SW480 (cell line): ENCODE measurements at regions not wholly inside any gene's neighbourhood (a gene's known extent, or its start where the extent isn't known, plus 50 kb on each side); places are given as distances from the start of the nearest gene placed in this dataset.

ENCODE experiments used
- DNase-seq: peaks from one replicate; pipeline ENCODE4 v3.0.0-alpha.2; 2016; ENCODE audit warnings: low spot score

- DNase-seq = no peak
Observed at GRCh38 chr2:120953843-120954584, 218.3 kb downstream of the GLI2 start.

- DNase-seq = no peak
Observed at GRCh38 chr2:120954939-120955338, 219.3 kb downstream of the GLI2 start.

GRCh38 chr2:120955427-120955826 is 219.8 kb downstream of the GLI2 start:
- no peak for DNase-seq

- no peak for DNase-seq
Observed at GRCh38 chr2:120956486-120957156, 221.0 kb downstream of the GLI2 start.

DNA sequence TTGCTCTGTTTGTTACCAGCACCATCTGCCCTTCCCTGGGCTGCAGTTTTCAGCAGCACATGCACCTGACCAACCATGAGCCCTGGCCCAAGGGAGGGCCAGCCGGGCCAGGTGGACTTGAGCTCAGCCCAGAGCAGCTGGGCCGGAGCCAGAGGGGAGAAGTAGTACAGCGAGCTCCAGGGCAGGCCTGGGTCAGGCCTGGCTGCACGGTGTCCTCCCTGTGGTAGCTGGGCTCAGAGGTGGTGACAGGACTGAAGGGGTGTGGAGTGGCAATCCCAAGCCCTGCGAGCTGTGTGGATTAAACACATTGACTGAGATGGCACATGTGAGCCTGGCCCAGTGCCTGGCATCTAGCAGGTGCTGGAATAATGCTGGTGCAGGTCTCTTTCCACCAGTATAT is 222.2 kb downstream of the GLI2 start:
- no peak for DNase-seq

- DNase-seq = no peak
Observed at GRCh38 chr2:120958623-120959366, 223.1 kb downstream of the GLI2 start.

GRCh38 chr2:120959426-120959825 is 223.8 kb downstream of the GLI2 start:
- no peak for DNase-seq

GRCh38 chr2:120960770-120961366 is 225.2 kb downstream of the GLI2 start:
- no peak for DNase-seq

- no peak for DNase-seq
Observed at GRCh38 chr2:120961396-120961795, 225.7 kb downstream of the GLI2 start.

- peak; percentile 7 for DNase-seq
Observed at GRCh38 chr2:120963997-120964705, 228.5 kb downstream of the GLI2 start.

GRCh38 chr2:120964819-120965218 is 229.2 kb downstream of the GLI2 start:
- DNase-seq = no peak

- DNase-seq = no peak
Observed at GRCh38 chr2:120966510-120967254, 231.0 kb downstream of the GLI2 start.

DNA sequence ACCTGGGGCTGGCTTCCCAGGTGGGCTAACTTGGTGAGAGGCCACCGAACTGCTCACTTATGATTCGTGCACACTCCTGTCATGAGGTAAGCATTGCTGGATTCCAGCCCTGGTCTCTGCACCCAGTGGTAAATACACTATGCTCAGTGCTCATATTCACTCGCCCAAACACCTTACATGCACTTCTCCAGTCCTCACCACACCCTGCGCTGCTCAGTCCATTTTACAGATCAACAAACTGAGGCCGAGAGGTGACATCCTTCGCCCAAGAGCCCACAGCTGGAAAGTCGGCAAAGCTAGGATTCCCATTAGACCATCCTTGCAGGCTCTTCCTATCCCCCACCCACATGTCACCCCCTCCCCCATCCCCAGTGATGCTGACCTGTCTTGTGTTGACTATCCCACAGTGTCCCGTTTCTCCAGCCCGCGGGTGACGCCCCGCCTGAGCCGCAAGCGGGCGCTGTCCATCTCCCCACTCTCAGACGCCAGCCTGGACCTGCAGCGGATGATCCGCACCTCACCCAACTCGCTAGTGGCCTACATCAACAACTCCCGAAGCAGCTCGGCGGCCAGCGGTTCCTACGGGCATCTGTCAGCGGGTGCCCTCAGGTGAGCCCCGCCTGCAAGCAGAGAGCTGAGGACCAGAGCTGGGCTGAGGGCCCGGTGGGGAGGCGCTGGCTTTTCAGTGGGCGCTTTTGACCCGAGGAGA is 232.8 kb downstream of the GLI2 start:
- DNase-seq = no peak

DNA sequence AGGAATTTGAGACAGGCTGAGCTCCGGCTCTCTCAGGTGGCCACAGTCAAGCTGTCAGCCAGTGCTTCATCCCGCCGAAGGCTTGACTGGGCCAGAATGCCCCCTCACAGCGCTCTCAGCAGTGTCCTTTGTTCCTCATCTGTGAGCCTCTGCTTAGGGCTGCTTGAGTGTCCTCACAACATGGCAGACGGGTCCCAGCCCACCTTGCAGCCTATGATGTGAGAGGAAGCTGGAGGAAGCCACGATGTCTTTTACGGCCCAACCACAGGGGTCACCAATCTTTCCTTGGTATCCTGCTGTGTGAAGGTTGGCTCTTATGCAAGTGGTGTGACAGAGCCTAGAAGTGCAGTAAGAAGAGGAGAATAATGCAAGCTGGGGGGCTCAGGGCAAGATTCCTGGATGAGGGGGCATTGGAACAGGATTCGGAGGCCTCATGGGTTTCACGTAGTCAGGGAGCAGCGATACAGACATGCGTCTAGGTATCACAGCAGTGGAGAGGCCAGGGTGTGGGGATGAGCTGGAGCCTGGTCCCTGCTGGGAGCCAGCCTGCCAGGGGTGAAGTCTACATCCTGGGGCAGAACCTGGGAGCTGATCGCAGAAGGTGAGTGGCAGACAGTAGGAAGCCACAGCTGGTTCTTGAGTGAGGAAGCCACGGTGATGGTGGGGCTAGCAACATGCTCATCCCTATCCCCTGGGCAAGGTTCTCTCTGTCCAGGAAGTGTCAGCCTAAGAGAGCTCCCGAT is 234.1 kb downstream of the GLI2 start:
- no peak for DNase-seq

GRCh38 chr2:120971866-120972265 is 236.2 kb downstream of the GLI2 start:
- DNase-seq = no peak

DNA sequence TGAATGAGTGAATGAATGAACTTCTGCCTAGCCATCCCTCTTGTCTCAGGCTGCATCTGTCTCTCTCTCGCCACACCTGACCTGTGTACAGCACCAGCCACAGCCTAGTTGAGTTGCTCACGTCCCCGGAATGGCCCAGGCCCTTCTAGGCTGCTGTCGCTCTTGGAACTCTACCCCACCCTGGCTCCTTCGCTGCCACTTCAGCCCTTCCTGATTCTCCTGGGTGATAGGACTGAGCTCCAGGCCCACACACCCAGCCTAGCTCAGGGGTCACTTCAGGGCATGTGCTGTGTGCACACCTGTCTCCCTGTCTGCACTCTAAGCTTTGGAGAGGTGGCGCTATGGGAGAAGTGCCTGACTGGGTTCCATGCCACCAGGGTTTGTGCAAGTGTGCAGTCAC is 236.6 kb downstream of the GLI2 start:
- no peak for DNase-seq

DNA sequence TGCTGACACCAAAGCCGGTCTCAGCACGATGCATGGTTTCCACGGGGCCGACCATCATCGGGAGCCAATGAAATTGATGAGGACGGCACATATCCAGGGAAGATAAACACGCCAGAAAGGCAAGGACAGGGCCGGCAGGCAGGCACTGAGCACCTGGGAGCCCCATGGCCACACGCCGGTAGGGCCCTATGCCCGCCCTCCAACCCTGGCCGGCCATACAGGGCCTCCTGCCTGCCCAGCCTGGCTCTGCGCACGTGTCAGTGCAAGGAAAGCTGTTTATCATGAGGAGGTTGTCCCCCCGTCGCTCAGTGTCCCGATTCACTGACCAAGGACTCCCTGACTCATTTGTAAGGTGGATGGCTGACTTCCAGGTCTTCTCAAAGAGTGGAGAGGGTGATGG is 237.5 kb downstream of the GLI2 start:
- DNase-seq = no peak

- no peak for DNase-seq
Observed at GRCh38 chr2:120974950-120975349, 239.3 kb downstream of the GLI2 start.

DNA sequence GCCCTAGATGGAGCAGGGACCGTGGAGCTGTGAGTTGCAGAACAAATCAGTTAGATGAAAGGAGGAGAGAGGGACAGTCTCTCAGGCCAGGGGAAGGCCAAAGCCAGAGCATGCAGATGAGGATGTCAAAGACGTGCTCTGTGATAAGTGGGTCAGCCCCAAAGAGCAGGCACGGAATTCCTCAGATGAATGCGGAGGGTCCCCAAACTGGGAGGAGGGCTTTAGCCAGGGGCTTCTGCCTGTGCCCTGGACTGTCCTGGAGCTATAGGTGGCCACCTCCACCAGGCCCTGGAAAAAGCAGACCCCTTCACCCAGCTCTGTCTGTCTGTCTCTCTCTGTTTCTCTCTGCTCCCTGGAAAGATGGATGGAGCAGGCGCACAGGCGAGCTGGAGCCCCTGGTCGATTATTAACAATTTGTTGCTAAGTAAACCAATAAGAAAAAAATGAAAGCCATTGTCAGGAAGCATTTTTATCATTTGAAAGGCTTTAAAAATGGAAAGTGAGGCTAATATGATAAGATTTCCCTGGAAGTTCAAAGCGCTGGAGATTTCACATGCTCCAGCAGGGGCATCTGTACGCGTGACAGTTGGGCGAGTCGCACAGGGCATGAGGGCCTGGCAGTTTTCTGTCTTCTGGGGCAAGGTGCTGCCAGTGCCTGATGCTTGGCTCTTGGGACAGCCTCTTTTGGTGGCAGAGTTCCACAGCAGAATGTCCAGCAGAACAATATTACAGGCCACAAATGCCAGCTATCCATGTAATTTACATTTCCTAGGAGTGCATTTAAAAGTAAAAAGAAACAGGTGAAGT is 241.0 kb downstream of the GLI2 start:
- DNase-seq = no peak
